CD14-positive monocyte (primary cell): ENCODE measurements at regions not wholly inside any gene's neighbourhood (a gene's known extent, or its start where the extent isn't known, plus 50 kb on each side); places are given as distances from the start of the nearest gene placed in this dataset.

Source experiments
- DNase-seq, 3 donors: peaks; one replicate each; pipeline ENCODE4 v3.0.0-alpha.2; 2011 to 2022
- H2AFZ ChIP-seq: 2 replicates; pipeline ENCODE4 v1.6.0; 2012; ENCODE audit warnings: mild to moderate bottlenecking, low read depth, low read length, inconsistent platforms; ENCODE audit not compliant: insufficient read depth, poor library complexity, severe bottlenecking
- H3K27ac ChIP-seq, 2 donors: 1 replicate in 1 of 2; 2 replicates in 1 of 2; pipeline ENCODE4 v1.5.1; 2012 to 2013; ENCODE audit warnings: low read length in 2 of 2, control low read depth in 1 of 2, inconsistent platforms in 1 of 2, low read depth in 1 of 2, mild to moderate bottlenecking in 1 of 2
- H3K27me3 ChIP-seq, 2 donors: one replicate each; pipeline versions ENCODE4 v1.6.0 to v1.6.1; 2011 to 2013; ENCODE audit warnings: low read length in 2 of 2; ENCODE audit not compliant: control insufficient read depth in 2 of 2, insufficient read depth in 2 of 2
- H3K36me3 ChIP-seq, 2 donors: replicated peaks in 1 of 2; 1 replicate in 1 of 2; 2 replicates in 1 of 2; pipeline versions ENCODE4 v1.5.1 to v1.6.1; 2012 to 2013; ENCODE audit warnings: low read length in 2 of 2, control low read depth in 1 of 2, inconsistent platforms in 1 of 2, mild to moderate bottlenecking in 1 of 2; ENCODE audit not compliant: insufficient read depth in 2 of 2, control insufficient read depth in 1 of 2
- H3K4me1 ChIP-seq, 2 donors: 1 replicate in 1 of 2; 2 replicates in 1 of 2; pipeline versions ENCODE4 v1.5.1 to v1.6.1; 2012 to 2013; ENCODE audit warnings: low read length in 2 of 2, control low read depth in 1 of 2, inconsistent platforms in 1 of 2, mild to moderate bottlenecking in 1 of 2, moderate library complexity in 1 of 2; ENCODE audit not compliant: insufficient read depth in 2 of 2, control insufficient read depth in 1 of 2
- H3K4me2 ChIP-seq: replicated peaks from 2 replicates; pipeline ENCODE3; 2012; ENCODE audit warnings: low read length, moderate library complexity, mild to moderate bottlenecking; ENCODE audit not compliant: poor library complexity, severe bottlenecking; ENCODE audit errors: extremely low read depth
- H3K4me3 ChIP-seq, 3 experiments: fragments of 200-600 bp in 1 of 3; sonication (generic) in 1 of 3; replicated peaks in 1 of 3; 1 replicate in 2 of 3; 2 replicates in 1 of 3; pipeline ENCODE4 v1.5.1; 2011 to 2013; ENCODE audit warnings: low read length in 3 of 3, mild to moderate bottlenecking in 3 of 3, control low read depth in 2 of 3, low read depth in 2 of 3, inconsistent platforms in 1 of 3, moderate library complexity in 1 of 3
- H3K79me2 ChIP-seq: 2 replicates; pipeline ENCODE4 v1.6.0; 2012; ENCODE audit warnings: mild to moderate bottlenecking, control low read depth, inconsistent platforms, low read length, moderate library complexity; ENCODE audit not compliant: insufficient read depth
- H3K9ac ChIP-seq: 2 replicates; pipeline ENCODE4 v1.6.0; 2017; ENCODE audit warnings: low read length, mild to moderate bottlenecking; ENCODE audit not compliant: insufficient read depth, poor library complexity, severe bottlenecking
- H3K9me3 ChIP-seq, 2 donors: replicated peaks in 1 of 2; 1 replicate in 1 of 2; 2 replicates in 1 of 2; pipeline versions ENCODE4 v1.5.1 to v1.6.1; 2012 to 2013; ENCODE audit warnings: low read length in 2 of 2, control low read depth in 1 of 2; ENCODE audit not compliant: control insufficient read depth in 1 of 2, insufficient read depth in 1 of 2
- H4K20me1 ChIP-seq: 2 replicates; pipeline ENCODE4 v1.6.0; 2012; ENCODE audit warnings: mild to moderate bottlenecking, low read length, control low read depth, moderate library complexity; ENCODE audit not compliant: insufficient read depth
- H3K27ac Mint-ChIP-seq, 7 donors: one replicate each; pipeline ENCODE4 v1.8.0; 2020; ENCODE audit warnings: mild to moderate bottlenecking in 7 of 7, mixed read lengths in 7 of 7, moderate library complexity in 6 of 7, inconsistent platforms in 2 of 7
- H3K27me3 Mint-ChIP-seq, 3 donors: one replicate each; pipeline ENCODE4 v1.8.0; 2021 to 2022; ENCODE audit warnings: low read depth in 3 of 3, mild to moderate bottlenecking in 3 of 3, mixed read lengths in 3 of 3, moderate library complexity in 3 of 3, inconsistent platforms in 1 of 3
- H3K36me3 Mint-ChIP-seq, 2 donors: one replicate each; pipeline ENCODE4 v1.8.0; 2020; ENCODE audit warnings: mixed read lengths in 2 of 2, inconsistent platforms in 1 of 2, mild to moderate bottlenecking in 1 of 2
- H3K4me1 Mint-ChIP-seq: one replicate; pipeline ENCODE4 v1.8.0; 2020; ENCODE audit warnings: mild to moderate bottlenecking, mixed read lengths
- H3K4me3 Mint-ChIP-seq, 2 donors: one replicate each; pipeline ENCODE4 v1.8.0; 2020; ENCODE audit warnings: mild to moderate bottlenecking in 2 of 2, mixed read lengths in 2 of 2, moderate library complexity in 1 of 2
- H3K9me3 Mint-ChIP-seq, 7 donors: one replicate each; pipeline ENCODE4 v1.8.0; 2020 to 2022; ENCODE audit warnings: mixed read lengths in 7 of 7, mild to moderate bottlenecking in 6 of 7, moderate library complexity in 6 of 7, inconsistent platforms in 2 of 7
- WGBS: methylation state at CpG from one replicate; pipeline ENCODE4 v1.1.5; 2013; ENCODE audit warnings: missing lambda C conversion rate; ENCODE audit not compliant: insufficient coverage; 5-methylcytosine and 5-hydroxymethylcytosine counted together
- intact Hi-C, 2 donors: fragments of 100-400 bp; cut with micrococcal nuclease; formaldehyde crosslinking; loops; one replicate each; pipeline versions ENCODE4 v1.15.0 to v1.15.1; 2023
- TF ChIP-seq, protein P1 (sequence below): fragments of 200-600 bp; IDR thresholded peaks from one replicate; pipeline ENCODE4 v1.8.0; 2022; ENCODE audit warnings: antibody characterized with exemption, mild to moderate bottlenecking

DNA sequence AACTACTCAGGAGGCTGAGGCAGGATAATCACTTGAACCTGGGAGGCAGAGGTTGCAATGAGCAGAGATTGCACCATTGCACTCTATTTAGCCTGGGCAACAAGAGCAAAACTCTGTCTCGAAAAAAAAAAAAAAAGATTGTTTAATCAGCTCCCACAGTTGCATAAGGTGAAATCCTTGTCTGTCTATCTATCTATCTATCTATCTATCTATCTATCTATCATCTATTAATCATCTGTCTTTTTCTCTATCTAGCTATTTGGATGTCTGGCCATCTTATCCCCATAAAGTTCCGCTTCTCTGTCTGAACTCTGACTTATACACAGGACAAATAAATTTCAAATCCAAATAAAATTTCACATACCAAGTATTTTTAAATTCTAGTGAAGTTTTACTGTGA is 223.2 kb upstream of the PGRMC2 start:
- Mint-ChIP-seq H3K4me1 (peaks cover 10% of the 10 kb centered on the region), H3K27me3 (no peaks in the 10 kb centered on the region), H3K36me3 (no peaks in the 10 kb centered on the region), H3K4me3 (no peak overlapping the region), H3K27ac (no peak overlapping the region), H3K9me3 (peaks cover 0 to 3% (median 0%) of the 10 kb centered on the region in 7 donors)
- Histone ChIP-seq H3K4me1 (peaks cover 0 to 9% of the 10 kb centered on the region in 2 donors), H3K4me2 (no peak overlapping the region), H4K20me1 (no peaks in the 10 kb centered on the region), H3K79me2 (no peaks in the 10 kb centered on the region), H3K9ac (no peak overlapping the region), H3K36me3 (no peaks in the 10 kb centered on the region), H3K4me3 (no peak overlapping the region), H3K27me3 (no peaks in the 10 kb centered on the region), H3K27ac (no peak overlapping the region), H2AFZ (no peak overlapping the region), H3K9me3 (no peaks in the 10 kb centered on the region)
- intact Hi-C loops = no loop called here
- no CpG with 5 or more reads among the region's 2 CpGs for WGBS
- TF ChIP-seq, protein P1, sequence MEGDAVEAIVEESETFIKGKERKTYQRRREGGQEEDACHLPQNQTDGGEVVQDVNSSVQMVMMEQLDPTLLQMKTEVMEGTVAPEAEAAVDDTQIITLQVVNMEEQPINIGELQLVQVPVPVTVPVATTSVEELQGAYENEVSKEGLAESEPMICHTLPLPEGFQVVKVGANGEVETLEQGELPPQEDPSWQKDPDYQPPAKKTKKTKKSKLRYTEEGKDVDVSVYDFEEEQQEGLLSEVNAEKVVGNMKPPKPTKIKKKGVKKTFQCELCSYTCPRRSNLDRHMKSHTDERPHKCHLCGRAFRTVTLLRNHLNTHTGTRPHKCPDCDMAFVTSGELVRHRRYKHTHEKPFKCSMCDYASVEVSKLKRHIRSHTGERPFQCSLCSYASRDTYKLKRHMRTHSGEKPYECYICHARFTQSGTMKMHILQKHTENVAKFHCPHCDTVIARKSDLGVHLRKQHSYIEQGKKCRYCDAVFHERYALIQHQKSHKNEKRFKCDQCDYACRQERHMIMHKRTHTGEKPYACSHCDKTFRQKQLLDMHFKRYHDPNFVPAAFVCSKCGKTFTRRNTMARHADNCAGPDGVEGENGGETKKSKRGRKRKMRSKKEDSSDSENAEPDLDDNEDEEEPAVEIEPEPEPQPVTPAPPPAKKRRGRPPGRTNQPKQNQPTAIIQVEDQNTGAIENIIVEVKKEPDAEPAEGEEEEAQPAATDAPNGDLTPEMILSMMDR = no peak
- no peak for DNase-seq

DNA sequence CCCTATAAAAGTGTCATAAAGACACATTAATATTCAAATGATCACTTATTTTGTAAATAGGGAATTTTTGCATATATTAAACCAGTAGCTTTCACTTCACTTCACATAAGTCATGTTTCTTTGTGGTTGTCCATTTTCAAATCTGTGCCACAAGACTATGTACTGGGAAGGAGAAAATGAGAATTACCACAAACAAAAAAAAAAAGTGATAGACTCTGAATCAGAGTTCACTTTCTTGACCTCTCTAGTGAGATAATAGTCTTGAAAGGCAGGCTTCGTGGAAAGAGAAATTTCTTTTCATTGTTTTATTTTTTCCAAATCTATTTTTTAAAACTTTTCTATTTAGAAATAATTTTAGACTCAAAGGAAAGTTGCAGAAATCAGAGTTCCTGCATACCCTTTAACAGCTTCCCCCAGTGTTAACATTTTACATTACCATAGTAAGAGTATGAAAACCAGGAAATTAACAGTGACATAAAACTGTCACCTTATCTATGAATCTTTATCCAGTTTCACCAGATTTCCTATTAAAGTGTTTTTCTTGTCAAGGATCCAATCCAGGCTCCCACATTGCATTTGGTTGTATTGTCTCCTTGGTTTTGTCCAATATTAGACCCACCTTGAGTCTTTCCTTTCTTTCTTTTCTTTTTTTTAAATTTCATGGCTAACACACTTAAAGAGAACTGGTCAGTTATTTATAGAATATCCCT is 215.4 kb upstream of the PGRMC2 start:
- Histone ChIP-seq H4K20me1 (no peaks in the 10 kb centered on the region), H3K27me3 (no peaks in the 10 kb centered on the region), H3K36me3 (no peaks in the 10 kb centered on the region), H3K4me2 (no peak overlapping the region), H3K4me1 (no peaks in the 10 kb centered on the region), H3K9me3 (peaks cover 9 to 20% of the 10 kb centered on the region in 2 donors), H3K79me2 (no peaks in the 10 kb centered on the region), H3K27ac (no peak overlapping the region), H3K9ac (no peak overlapping the region), H2AFZ (no peak overlapping the region), H3K4me3 (no peak overlapping the region)
- intact Hi-C loops = no loop called here
- Mint-ChIP-seq H3K36me3 (no peaks in the 10 kb centered on the region), H3K4me1 (no peaks in the 10 kb centered on the region), H3K9me3 (peaks cover 6 to 21% (median 11%) of the 10 kb centered on the region in 7 donors), H3K27me3 (peaks cover 0 to 3% (median 0%) of the 10 kb centered on the region in 3 donors), H3K4me3 (no peak overlapping the region), H3K27ac (no peak overlapping the region)
- TF ChIP-seq, protein P1 = no peak
- WGBS = no CpG with 5 or more reads among the region's 1 CpG
- no peak for DNase-seq
